Embryonic facial prominence (tissue), 1 donor: ENCODE measurements at regions not wholly inside any gene's neighbourhood (a gene's known extent, or its start where the extent isn't known, plus 50 kb on each side); places are given as distances from the start of the nearest gene placed in this dataset.
"Not testable (repeated sequence)": the region's sequence is repeated elsewhere in the genome, so short reads cannot be mapped to it uniquely, and the experiment has no call there.

Source experiments
- DNase-seq: peaks from one replicate; pipeline ENCODE4 v3.0.0-alpha.2; 2016; ENCODE audit errors: extremely low spot score

DNA sequence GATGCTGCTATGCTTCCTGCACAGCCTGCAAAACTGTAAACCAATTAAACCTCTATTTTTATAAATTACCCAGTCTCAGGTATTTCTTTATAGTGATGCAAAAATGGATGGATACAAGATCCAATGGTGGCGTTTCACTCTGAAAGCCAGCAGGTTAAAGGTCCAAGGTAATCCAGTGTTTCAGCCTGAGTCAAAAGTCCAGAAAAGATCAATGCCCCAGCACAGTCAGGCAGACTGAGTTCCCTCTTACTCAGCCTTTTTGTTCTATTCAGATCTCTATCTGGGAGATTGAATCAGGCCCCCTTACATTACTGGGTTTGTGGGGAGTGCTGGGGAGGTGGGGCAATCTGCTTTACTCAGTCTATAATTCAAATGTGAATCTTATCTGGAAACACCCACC, 464.5 kb downstream of the GXYLT1 start:
- no peak for DNase-seq

DNA sequence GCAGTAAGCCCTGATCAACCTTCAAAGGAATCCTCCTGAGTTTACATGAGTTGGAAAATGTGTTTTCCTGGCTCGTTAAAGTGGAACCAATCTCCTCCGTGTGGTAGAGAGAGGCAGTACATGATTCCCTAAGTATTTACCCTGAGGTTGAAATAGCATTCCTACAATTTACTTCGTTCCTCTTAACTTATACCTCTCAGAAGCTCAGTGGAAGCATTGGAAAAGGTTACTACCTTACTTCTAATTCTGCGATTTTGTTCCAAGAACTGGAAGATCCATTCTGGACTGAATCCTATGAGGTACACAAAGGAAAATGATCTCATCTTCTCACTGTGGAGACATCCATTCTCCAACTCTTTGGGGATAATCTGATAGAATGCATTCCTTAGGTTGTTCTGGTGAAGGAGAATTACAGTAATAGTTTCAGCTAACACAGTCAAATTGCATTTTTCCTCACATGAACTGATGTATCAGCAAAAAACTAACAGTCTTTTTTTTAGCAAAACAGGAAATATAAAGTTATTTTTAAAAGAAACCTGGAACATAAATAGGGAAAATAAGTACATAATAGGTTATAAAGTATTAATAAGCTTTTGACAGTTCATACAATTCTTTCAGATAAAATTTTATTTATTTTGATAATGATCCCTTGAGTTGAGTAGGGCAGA, 475.6 kb downstream of the PDZRN4 start:
- peak; percentile 53 for DNase-seq

DNA sequence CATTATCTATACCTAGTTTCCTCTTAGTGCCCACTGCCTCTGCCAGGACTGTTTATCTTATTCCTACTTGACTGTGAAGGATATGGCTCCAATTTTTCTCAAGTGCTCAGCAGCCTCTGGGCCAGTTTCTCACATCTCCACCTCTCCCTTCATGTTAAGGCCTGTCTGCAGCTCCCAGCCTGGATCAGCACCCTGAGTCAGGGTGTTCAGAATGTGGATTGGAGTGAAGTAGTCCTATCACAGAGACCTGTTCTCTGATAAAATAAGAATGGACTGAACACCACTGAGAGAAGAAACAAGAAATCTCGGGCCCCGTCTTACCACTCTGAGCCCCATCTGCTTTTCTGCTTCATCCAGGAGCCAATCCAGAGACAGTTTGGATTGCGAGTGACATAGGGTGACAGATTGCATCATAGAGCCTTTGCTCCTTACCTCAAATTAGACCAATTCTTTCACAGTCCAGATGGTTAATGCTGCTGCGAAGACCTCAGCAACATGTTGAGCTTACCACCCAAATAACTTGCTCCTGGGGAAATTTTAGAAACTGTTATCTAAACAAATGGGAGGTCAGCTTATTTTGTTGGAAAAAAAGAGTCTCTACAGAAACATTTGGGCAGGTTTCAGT, 473.1 kb downstream of the PDZRN4 start:
- DNase-seq, result no peak

DNA sequence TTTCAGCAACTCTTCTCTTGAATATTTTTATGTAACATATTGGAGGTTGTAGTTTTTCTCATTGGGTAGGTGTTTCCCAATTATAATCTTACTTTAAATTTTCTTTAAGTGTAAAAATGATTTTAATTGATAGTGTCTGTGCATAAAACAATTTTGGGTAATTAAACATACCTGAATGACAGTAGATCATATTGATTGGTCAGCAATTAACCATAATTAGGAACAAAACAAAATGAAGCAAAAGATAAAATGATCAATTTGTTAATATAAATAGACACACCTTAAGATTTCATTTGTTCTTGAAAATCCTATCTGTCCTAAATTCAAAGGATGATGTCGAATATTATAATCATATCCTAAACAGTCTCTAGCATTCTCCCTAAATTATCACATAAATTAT, 468.3 kb downstream of the PDZRN4 start:
- DNase-seq, result no peak

DNA sequence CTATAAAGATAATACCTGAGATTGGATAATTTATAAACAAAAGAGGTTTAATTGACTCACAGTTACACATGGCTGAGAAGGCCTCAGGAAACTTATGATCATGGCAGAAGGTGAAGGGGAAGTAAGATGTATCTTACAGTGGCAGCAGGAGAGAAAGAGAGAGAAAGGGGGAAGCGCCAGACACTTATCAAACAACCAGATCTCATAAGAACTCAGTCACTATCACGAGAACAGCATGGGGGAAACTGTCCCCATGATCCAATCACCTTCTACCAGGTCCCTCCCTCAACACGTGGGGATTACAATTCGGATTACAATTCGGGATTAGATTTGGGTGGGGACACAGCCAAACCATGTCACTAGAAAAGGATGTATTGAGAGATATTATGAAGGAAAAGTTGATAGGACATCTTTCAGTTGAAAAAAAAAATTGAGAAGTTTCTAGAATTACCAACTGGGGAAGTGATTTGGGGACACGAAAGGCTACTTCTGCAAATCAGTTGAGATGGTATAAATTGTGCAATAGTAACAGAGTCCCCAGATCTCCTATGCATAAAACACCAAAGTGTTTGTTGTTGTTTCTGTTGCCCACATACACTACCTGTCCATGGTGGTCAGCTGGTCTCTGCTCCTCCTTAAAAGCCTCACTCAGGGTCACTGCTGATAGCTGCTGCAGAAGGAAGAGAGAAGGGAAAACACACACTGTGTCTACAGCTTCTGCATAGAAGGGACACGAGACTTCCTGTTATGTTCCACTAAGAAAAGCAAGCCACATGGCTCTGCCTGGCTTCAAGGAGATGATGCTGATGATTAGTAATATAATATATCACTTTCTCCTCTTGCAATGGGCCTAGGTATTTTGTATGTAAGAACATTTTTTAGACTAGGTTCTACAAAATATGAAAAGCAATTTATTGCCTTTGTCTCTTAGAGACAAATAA, 465.5 kb downstream of the PDZRN4 start:
- no peak for DNase-seq

DNA sequence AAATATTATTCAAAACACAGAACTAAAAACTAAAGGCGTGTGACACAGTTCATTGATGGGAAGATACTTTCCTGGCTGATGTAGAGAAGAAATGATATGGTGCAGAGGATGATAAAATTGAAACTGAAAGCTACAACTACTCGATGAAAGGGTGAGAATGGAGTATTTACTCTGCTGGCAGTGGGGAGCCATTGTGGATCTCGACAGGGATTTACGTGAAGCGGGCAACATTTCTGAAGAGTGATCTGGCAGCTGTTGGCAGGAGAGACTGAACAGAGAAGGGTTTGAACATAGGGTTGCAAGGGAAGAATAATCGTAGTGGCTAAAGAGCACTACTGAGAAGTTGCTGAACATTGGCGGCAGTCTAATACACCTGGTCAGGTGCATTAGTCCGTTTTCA, 464.9 kb downstream of the PDZRN4 start:
- no peak for DNase-seq

DNA sequence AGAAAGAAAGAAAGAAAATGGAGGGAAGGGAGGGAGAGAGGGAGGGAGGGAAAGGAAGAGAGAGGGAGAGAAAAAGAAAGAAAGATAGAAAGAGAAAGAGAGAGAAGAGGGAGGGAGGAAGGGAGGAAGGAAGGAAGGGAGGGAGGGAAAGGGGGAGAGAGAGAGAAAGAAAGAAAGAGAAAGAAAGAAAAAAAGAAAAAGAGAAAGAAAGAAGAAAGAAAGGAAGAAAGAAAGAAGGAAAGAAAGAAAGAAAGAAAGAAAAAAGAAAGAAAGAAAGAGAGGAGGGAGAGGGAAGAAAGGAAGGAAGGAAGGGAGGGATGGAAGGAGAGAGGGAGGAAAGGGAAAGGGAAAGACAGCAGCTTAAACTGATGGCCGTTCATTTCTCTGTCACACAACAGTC, 457.5 kb downstream of the PDZRN4 start:
- DNase-seq, result no peak

DNA sequence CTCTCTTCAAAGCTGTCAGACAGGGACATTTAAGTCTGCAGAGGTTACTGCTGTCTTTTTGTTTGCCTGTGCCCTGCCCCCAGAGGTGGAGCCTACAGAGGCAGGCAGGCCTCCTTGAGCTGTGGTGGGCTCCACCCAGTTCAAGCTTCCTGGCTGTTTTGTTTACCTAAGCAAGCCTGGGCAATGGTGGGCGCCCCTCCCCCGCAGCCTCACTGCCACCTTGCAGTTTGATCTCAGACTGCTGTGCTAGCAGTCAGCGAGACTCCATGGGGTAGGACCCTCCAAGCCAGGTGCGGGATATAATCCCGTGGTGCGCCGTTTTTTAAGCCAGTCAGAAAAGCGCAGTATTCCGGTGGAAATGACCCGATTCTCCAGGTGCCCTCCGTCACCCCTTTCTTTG, 454.7 kb downstream of the PDZRN4 start:
- DNase-seq, result not testable (repeated sequence)

DNA sequence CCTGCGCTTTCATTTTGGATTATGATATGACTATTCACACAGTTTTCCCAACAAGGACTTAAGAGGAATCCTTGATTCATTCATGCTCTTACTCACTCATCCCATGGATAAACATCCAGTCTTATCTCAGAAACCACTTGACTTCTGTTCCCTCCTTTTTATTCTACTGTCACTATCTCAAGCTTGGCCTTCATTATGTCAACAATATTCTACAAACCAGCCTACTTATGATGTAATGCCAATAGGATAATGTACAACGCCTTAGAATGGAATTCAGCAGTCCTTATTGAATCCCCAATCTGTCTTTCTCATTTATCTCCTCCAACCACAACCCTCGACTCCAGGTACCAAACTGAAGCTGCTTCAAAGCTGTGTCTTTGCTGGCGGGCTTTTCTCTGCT, 448.5 kb downstream of the PDZRN4 start:
- no peak for DNase-seq

DNA sequence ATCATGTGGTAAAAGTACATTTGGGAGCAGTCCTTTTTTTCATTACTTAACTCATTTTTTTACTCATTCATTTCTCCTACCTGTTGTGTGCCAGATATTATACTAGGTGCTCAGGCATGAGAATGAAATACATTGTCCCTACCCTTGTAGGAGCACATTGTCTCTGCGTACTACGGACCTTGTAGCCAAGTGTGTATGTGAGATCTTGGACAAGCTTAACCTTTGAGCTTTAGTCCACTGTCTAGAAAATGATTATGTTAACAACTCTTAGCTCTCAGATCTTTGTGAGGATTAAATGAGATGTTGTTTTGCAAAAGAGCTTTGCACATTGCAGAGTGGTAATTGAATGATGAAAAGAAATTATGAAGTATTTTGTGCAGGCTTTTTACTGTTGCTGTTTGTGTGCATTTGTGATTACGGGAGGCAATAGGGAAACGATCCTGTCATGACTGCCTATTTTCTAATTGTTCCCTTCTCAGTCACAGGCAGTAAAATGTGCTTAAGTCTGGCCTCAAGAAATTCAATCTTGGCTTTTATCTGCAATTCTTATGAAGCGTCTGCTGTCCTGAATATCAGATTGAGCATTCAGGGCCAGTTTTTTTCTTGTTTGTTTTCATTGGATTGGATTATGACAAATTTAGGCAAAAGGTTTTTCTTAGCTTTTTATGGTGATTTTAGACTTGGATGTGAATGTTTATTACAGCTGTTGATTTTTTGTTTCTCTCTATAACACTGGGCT, 447.7 kb downstream of the PDZRN4 start:
- no peak for DNase-seq

DNA sequence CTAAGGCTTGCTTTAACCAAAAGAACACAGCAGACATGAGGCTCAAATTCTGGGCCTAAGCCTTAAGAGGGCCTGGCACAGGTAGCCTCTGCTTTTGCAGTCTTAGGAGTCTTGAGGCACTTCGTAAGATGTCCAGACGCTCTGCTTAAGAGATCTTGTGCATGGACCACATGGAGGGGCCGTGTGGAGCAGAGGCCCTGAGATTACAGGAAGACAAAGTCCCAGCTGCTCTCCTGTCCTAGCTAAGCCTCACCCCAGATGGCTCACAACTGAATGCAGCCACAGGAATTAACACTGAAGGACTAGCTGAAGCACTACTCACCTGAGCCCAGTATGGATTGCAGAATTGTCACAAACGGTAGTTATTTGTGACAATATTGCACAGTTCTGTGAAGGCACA, 446.0 kb downstream of the PDZRN4 start:
- no peak for DNase-seq

DNA sequence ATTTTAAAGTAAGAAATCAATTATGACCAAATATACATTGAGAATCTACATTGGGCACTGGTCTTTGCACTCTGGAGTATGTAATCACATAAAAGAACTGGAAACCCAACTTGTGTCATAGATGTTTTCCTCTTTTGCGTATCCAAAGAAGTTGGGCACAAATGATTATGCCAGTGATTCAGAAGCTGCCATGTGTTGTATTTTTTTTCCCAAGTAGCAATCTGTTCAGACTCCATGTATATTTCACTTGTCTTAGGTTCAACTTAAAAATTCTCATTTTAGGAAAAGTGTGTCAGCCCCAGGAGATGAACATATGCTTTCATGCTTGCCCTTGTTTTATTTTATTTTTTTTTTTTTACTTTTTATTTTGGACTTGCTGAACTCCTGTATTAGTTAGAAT, 441.5 kb downstream of the PDZRN4 start:
- DNase-seq, result no peak

DNA sequence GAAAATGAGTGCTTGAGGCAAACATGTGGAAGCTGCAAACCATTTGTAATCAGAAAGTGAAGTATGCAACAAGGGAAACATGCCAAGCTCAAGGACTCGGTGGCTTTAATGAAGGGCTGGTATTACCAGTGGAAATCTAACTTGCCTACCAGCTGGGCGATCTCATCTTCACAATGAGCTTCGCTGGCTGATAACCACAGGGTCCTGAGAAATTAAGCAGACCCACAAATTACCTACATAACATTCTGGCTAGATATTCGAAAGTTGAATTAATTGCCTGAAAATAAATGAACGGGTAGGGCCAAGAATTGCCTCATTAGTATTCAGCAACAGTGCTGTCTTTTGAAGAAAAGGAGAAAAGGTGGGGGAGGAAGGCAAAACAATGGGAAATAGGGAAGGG, 439.4 kb downstream of the PDZRN4 start:
- no peak for DNase-seq

DNA sequence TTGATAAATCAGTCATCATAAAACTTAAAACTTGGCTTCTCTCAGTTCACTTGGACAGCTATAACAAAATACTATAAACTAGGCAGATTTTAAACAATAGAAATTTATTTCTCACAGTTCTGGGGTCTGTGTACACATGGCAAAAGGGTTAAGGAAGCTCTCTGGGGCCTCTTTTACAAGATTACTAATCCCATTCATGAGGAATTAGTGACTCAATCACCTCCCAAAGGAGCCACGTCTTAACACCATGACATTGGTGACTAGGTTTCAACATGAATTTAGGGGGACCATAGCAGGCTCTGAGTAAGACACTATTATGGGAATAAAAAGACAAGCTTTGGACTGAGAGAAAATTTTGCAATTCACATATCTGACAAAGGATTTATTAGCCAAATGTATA, 436.5 kb downstream of the PDZRN4 start:
- no peak for DNase-seq
